Suprapubic skin (tissue), 4 donors: ENCODE measurements at regions not wholly inside any gene's neighbourhood (a gene's known extent, or its start where the extent isn't known, plus 50 kb on each side); places are given as distances from the start of the nearest gene placed in this dataset.

Experiments used
- EP300 ChIP-seq: sonication (generic); formaldehyde crosslinking; IDR thresholded peaks from one replicate; pipeline ENCODE4 v1.6.1; 2017; ENCODE audit warnings: antibody characterized with exemption
- POLR2A ChIP-seq, 2 donors: fragments of 450-650 bp; IDR thresholded peaks; one replicate each; pipeline ENCODE4 v1.6.1; 2017; ENCODE audit warnings: antibody characterized with exemption in 2 of 2, mild to moderate bottlenecking in 2 of 2, moderate library complexity in 2 of 2
- POLR2AphosphoS5 ChIP-seq, 3 donors: sonication (generic); formaldehyde crosslinking; IDR thresholded peaks; one replicate each; pipeline ENCODE4 v1.6.1; 2017; ENCODE audit warnings: antibody characterized with exemption in 3 of 3
- TF ChIP-seq, protein P1 (sequence below), 2 donors: fragments of 200-600 bp in 1 of 2; fragments of 450-650 bp in 1 of 2; sonication (generic) in 1 of 2; IDR thresholded peaks; one replicate each; pipeline ENCODE4 v1.5.1; 2016 to 2019; ENCODE audit warnings: antibody characterized with exemption in 2 of 2, mild to moderate bottlenecking in 1 of 2, moderate library complexity in 1 of 2

- TF ChIP-seq POLR2A (IDR thresholded peaks at IDR 0.05), result no peak
- TF ChIP-seq EP300, result no peak
- TF ChIP-seq, protein P1, sequence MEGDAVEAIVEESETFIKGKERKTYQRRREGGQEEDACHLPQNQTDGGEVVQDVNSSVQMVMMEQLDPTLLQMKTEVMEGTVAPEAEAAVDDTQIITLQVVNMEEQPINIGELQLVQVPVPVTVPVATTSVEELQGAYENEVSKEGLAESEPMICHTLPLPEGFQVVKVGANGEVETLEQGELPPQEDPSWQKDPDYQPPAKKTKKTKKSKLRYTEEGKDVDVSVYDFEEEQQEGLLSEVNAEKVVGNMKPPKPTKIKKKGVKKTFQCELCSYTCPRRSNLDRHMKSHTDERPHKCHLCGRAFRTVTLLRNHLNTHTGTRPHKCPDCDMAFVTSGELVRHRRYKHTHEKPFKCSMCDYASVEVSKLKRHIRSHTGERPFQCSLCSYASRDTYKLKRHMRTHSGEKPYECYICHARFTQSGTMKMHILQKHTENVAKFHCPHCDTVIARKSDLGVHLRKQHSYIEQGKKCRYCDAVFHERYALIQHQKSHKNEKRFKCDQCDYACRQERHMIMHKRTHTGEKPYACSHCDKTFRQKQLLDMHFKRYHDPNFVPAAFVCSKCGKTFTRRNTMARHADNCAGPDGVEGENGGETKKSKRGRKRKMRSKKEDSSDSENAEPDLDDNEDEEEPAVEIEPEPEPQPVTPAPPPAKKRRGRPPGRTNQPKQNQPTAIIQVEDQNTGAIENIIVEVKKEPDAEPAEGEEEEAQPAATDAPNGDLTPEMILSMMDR (IDR thresholded peaks at IDR 0.05), result no peak
- no peak for TF ChIP-seq POLR2AphosphoS5 (IDR thresholded peaks at IDR 0.05)
These were observed 78.1 kb downstream of the TBX3 start for GRCh38 chr12:114605918-114606317.
